Endothelial cell of umbilical vein (primary cell): ENCODE measurements at regions not wholly inside any gene's neighbourhood (a gene's known extent, or its start where the extent isn't known, plus 50 kb on each side); places are given as distances from the start of the nearest gene placed in this dataset.

ENCODE experiments used
- BruUV-seq: library from RNA; stranded (reverse); fragments of 400-500 nt; replicated peaks from 2 replicates; lab custom pipeline; 2021; lab: Mats Ljungman, UMichigan
- CTCF ChIA-PET: fragments of 300-600, 350-600 bp; sonication (Branson Sonifier 250); formaldehyde crosslinking; loops from one replicate; lab custom pipeline; 2021; ENCODE audit warnings: antibody characterized with exemption, inconsistent platforms; lab: Charles Lee
- POLR2A ChIA-PET: fragments of 300-600, 350-600 bp; sonication (Branson Sonifier 250); formaldehyde crosslinking; loops from one replicate; lab custom pipeline; 2021; ENCODE audit warnings: antibody characterized with exemption, inconsistent platforms; lab: Charles Lee
- DNase-seq: peaks from one replicate; pipeline ENCODE4 v3.0.0-alpha.2; 2011; ENCODE audit warnings: low read depth, low spot score
- FAIRE-seq: peaks from 2 replicates; lab custom pipeline; 2011; peaks lifted over from hg19 to GRCh38; lab: Jason Lieb, UNC
- H2AFZ ChIP-seq: 2 replicates; pipeline ENCODE4 v1.6.0; 2012; ENCODE audit warnings: low read depth, low read length, control low read depth, inconsistent platforms
- H3K27ac ChIP-seq: 2 replicates; pipeline ENCODE4 v1.5.1; 2011; ENCODE audit warnings: low read depth, mild to moderate bottlenecking, control low read depth, low read length, moderate library complexity; ENCODE audit not compliant: insufficient read depth
- H3K27me3 ChIP-seq, 2 experiments: 2 replicates each; pipeline versions ENCODE4 v1.6.0 to v1.6.1; 2011; ENCODE audit warnings: low read length in 2 of 2, mixed read lengths in 1 of 2; ENCODE audit not compliant: control insufficient read depth in 2 of 2, insufficient read depth in 2 of 2
- H3K36me3 ChIP-seq, 2 experiments: 2 replicates in 1 of 2; 3 replicates in 1 of 2; pipeline ENCODE4 v1.5.1; 2011; ENCODE audit warnings: low read length in 2 of 2, mild to moderate bottlenecking in 1 of 2, moderate library complexity in 1 of 2; ENCODE audit not compliant: control insufficient read depth in 2 of 2, insufficient read depth in 2 of 2; ENCODE audit errors: extremely low read depth in 1 of 2
- H3K4me1 ChIP-seq: 3 replicates; pipeline ENCODE4 v1.5.1; 2011; ENCODE audit warnings: mild to moderate bottlenecking, low read length; ENCODE audit not compliant: control insufficient read depth, insufficient read depth; ENCODE audit errors: extremely low read depth
- H3K4me2 ChIP-seq: 2 replicates; pipeline ENCODE4 v1.6.1; 2011; ENCODE audit warnings: low read length, control low read depth, mixed read lengths; ENCODE audit not compliant: insufficient read depth
- H3K4me3 ChIP-seq, 3 experiments: fragments of 200-600 bp in 1 of 3; sonication (generic), shearing (Covaris generic) in 1 of 3; replicated peaks in 1 of 3; 2 replicates each; pipeline ENCODE4 v1.5.1; 2011 to 2016; ENCODE audit warnings: control low read depth in 3 of 3, low read length in 3 of 3, mild to moderate bottlenecking in 2 of 3, inconsistent platforms in 1 of 3, low read depth in 1 of 3, moderate library complexity in 1 of 3; ENCODE audit not compliant: insufficient read depth in 1 of 3
- H3K79me2 ChIP-seq: 2 replicates; pipeline ENCODE4 v1.6.0; 2012; ENCODE audit warnings: low read length, inconsistent platforms; ENCODE audit not compliant: control insufficient read depth, insufficient read depth
- H3K9ac ChIP-seq: replicated peaks from 2 replicates; pipeline ENCODE3; 2011; ENCODE audit warnings: low read length, control low read depth; ENCODE audit not compliant: insufficient read depth; ENCODE audit errors: extremely low read depth
- H3K9me1 ChIP-seq: replicated peaks from 3 replicates; pipeline ENCODE4 v1.6.0; 2011; ENCODE audit warnings: mild to moderate bottlenecking, low read length; ENCODE audit not compliant: control insufficient read depth, insufficient read depth; ENCODE audit errors: extremely low read depth
- H3K9me3 ChIP-seq: replicated peaks from 2 replicates; pipeline ENCODE4 v1.5.1; 2012; ENCODE audit warnings: low read length, inconsistent platforms; ENCODE audit not compliant: control insufficient read depth, insufficient read depth
- H4K20me1 ChIP-seq: replicated peaks from 2 replicates; pipeline ENCODE3; 2011; ENCODE audit warnings: mild to moderate bottlenecking, low read length; ENCODE audit not compliant: control insufficient read depth, insufficient read depth; ENCODE audit errors: extremely low read depth
- CTCF ChIP-seq, 2 donors: IDR thresholded peaks; 1 replicate in 1 of 2; 2 replicates in 1 of 2; pipeline ENCODE4 v1.5.1; 2011; ENCODE audit warnings: low read length in 2 of 2, mild to moderate bottlenecking in 2 of 2, moderate library complexity in 2 of 2, control low read depth in 1 of 2, inconsistent platforms in 1 of 2, low read depth in 1 of 2; ENCODE audit not compliant: insufficient read depth in 1 of 2; ENCODE audit errors: extremely low read depth in 1 of 2
- EZH2 ChIP-seq: IDR thresholded peaks from 2 replicates; pipeline ENCODE4 v1.6.1; 2012; ENCODE audit warnings: borderline replicate concordance, low read depth, mild to moderate bottlenecking, moderate library complexity, low read length, inconsistent platforms; ENCODE audit not compliant: severe bottlenecking
- FOS ChIP-seq: IDR thresholded peaks from 2 replicates; pipeline ENCODE4 v1.6.1; 2011; ENCODE audit warnings: mild to moderate bottlenecking, low read length, moderate library complexity, borderline replicate concordance; ENCODE audit not compliant: insufficient read depth
- GATA2 ChIP-seq: IDR thresholded peaks from 2 replicates; pipeline ENCODE4 v1.7.0; 2011; ENCODE audit warnings: low read depth, mild to moderate bottlenecking, moderate library complexity, mixed read lengths, low read length; ENCODE audit not compliant: insufficient read length, insufficient read depth
- JUN ChIP-seq: IDR thresholded peaks from 2 replicates; pipeline ENCODE4 v1.6.1; 2011; ENCODE audit warnings: borderline replicate concordance, low read depth; ENCODE audit not compliant: insufficient read length, insufficient read depth
- MAX ChIP-seq: IDR thresholded peaks from 2 replicates; pipeline ENCODE4 v1.6.1; 2011; ENCODE audit not compliant: insufficient read depth, insufficient read length
- MYC ChIP-seq: IDR thresholded peaks from one replicate; pipeline ENCODE4 v1.6.1; 2011; ENCODE audit warnings: mild to moderate bottlenecking, low read depth, low read length
- POLR2A ChIP-seq: IDR thresholded peaks from 2 replicates; pipeline ENCODE4 v1.6.1; 2012; ENCODE audit warnings: low read depth, mild to moderate bottlenecking, control low read depth, low read length
- POLR2AphosphoS5 ChIP-seq: IDR thresholded peaks from 2 replicates; pipeline ENCODE4 v1.6.1; 2012; ENCODE audit warnings: low read depth, mild to moderate bottlenecking, control low read depth, low read length, moderate library complexity; ENCODE audit not compliant: insufficient read depth
- dilution Hi-C: fragments of 300-500 bp; cut with MboI; formaldehyde crosslinking; loops from one replicate; pipeline ENCODE4 v1.15.0; 2019; ENCODE audit warnings: low sequenced_read_pairs; ENCODE audit not compliant: extremely low pct_ligation_motif_present
- intact Hi-C: fragments of 100-400 bp; cut with micrococcal nuclease; formaldehyde crosslinking; loops from one replicate; pipeline ENCODE4 v1.10.0; 2022

- no peak overlapping the region for H2AFZ ChIP-seq
- no peaks in the 10 kb centered on the region for H3K36me3 ChIP-seq
- H3K27ac ChIP-seq, result no peak overlapping the region
- H3K4me3 ChIP-seq, result no peak overlapping the region
- no peak overlapping the region for H3K4me2 ChIP-seq
- dilution Hi-C loops, result no loop called here
- H3K4me1 ChIP-seq, result no peaks in the 10 kb centered on the region
- H4K20me1 ChIP-seq, result no peaks in the 10 kb centered on the region
- FAIRE-seq (no peak), DNase-seq (no peak)
- CTCF ChIA-PET, result interaction anchor here (2.4 kb wide), 1 partner anchor 183 kb away, joined by 7 read pairs; no protein-coding TSS in a partner anchor
- no peaks in the 10 kb centered on the region for H3K9me1 ChIP-seq
- TF ChIP-seq MAX (no peak), POLR2A (no peak), JUN (no peak), POLR2AphosphoS5 (no peak), MYC (no peak), GATA2 (no peak)
- no peaks in the 10 kb centered on the region for H3K9me3 ChIP-seq
- POLR2A ChIA-PET, result no interaction called here
- no peaks in the 10 kb centered on the region for H3K79me2 ChIP-seq
- H3K27me3 ChIP-seq, result peaks cover 0 to 2% of the 10 kb centered on the region in 2 experiments
- no TSS peak for BruUV-seq
- H3K9ac ChIP-seq, result no peak overlapping the region
- intact Hi-C loops, result no loop called here
Measured at GRCh38 chr11:116697011-116697410, 75.8 kb downstream of the BUD13 start.

- Histone ChIP-seq H4K20me1 (no peaks in the 10 kb centered on the region), H3K4me3 (no peak overlapping the region), H3K27ac (no peak overlapping the region), H3K9me3 (no peaks in the 10 kb centered on the region), H3K79me2 (no peaks in the 10 kb centered on the region), H3K4me2 (no peak overlapping the region), H3K27me3 (peaks cover 0 to 2% of the 10 kb centered on the region in 2 experiments), H3K4me1 (no peaks in the 10 kb centered on the region), H3K36me3 (no peaks in the 10 kb centered on the region), H2AFZ (no peak overlapping the region), H3K9ac (no peak overlapping the region), H3K9me1 (no peaks in the 10 kb centered on the region)
- no TSS peak for BruUV-seq
- FAIRE-seq (no peak), DNase-seq (no peak)
- CTCF ChIA-PET, result interaction anchor here (0.6 to 2.4 kb wide), 3 partner anchors 183 to 349 kb away, joined by 4 to 7 read pairs (median 4); no protein-coding TSS in a partner anchor
- dilution Hi-C loops, result no loop called here
- no peak for TF ChIP-seq JUN
- no peak for TF ChIP-seq POLR2AphosphoS5
- no peak for TF ChIP-seq EZH2
- TF ChIP-seq POLR2A, result no peak
- no peak for TF ChIP-seq MYC
- no peak for TF ChIP-seq MAX
- no peak for TF ChIP-seq CTCF (IDR thresholded peaks at IDR 0.05; ENCODE audit: extremely low read depth in 1 of 2, insufficient read depth in 1 of 2, low read depth in 1 of 2, low read length in 2 of 2)
- no peak for TF ChIP-seq FOS
- TF ChIP-seq GATA2, result no peak
- intact Hi-C loops, result no loop called here
- POLR2A ChIA-PET, result no interaction called here
Measured at GRCh38 chr11:116696381-116696941, 76.3 kb downstream of the BUD13 start.
